ENCODE measurements at regions not wholly inside any gene's neighbourhood (a gene's known extent, or its start where the extent isn't known, plus 50 kb on each side); places are given as distances from the start of the nearest gene placed in this dataset.

GRCh38 chr4:181825564-181825963 is 417.6 kb upstream of the TENM3 start:
- Mint-ChIP-seq H3K9me3 (peaks cover 0 to 8% (median 1%) of the 10 kb centered on the region in 7 donors), H3K36me3 (no peaks in the 10 kb centered on the region), H3K27me3 (ENCODE audit: low read depth in 3 of 3) (no peaks in the 10 kb centered on the region), H3K4me3 (no peak overlapping the region), H3K27ac (no peak overlapping the region), H3K4me1 (no peaks in the 10 kb centered on the region)
- Histone ChIP-seq H2AFZ (ENCODE audit: insufficient read depth, low read depth, low read length, poor library complexity, severe bottlenecking) (no peak overlapping the region), H3K27me3 (ENCODE audit: control insufficient read depth in 2 of 2, insufficient read depth in 2 of 2, low read length in 2 of 2) (no peaks in the 10 kb centered on the region), H3K4me1 (ENCODE audit: control insufficient read depth in 1 of 2, insufficient read depth in 2 of 2, low read length in 2 of 2) (no peaks in the 10 kb centered on the region), H4K20me1 (ENCODE audit: insufficient read depth, low read length) (no peaks in the 10 kb centered on the region), H3K4me2 (replicated peaks; ENCODE audit: extremely low read depth, low read length, poor library complexity, severe bottlenecking) (no peak overlapping the region), H3K9me3 (replicated peaks in 1 of 2; ENCODE audit: control insufficient read depth in 1 of 2, insufficient read depth in 1 of 2, low read length in 2 of 2) (peaks cover 0 to 3% of the 10 kb centered on the region in 2 donors), H3K4me3 (replicated peaks in 1 of 3; ENCODE audit: low read depth in 2 of 3, low read length in 3 of 3) (no peak overlapping the region), H3K36me3 (replicated peaks in 1 of 2; ENCODE audit: control insufficient read depth in 1 of 2, insufficient read depth in 2 of 2, low read length in 2 of 2) (no peaks in the 10 kb centered on the region), H3K9ac (ENCODE audit: insufficient read depth, low read length, poor library complexity, severe bottlenecking) (no peak overlapping the region), H3K27ac (ENCODE audit: low read depth in 1 of 2, low read length in 2 of 2) (no peak overlapping the region), H3K79me2 (ENCODE audit: insufficient read depth, low read length) (no peaks in the 10 kb centered on the region)
- no peak for TF ChIP-seq CTCF (IDR thresholded peaks at IDR 0.05)
- intact Hi-C loops (cut with micrococcal nuclease), result no loop called here
- 100% methylated on average over 2 of the region's 2 CpGs for WGBS (ENCODE audit: insufficient coverage)
- DNase-seq, result no peak

- H3K4me2 ChIP-seq (replicated peaks; ENCODE audit: extremely low read depth, low read length, poor library complexity, severe bottlenecking), result no peak overlapping the region
- no peaks in the 10 kb centered on the region for H3K36me3 ChIP-seq (replicated peaks in 1 of 2; ENCODE audit: control insufficient read depth in 1 of 2, insufficient read depth in 2 of 2, low read length in 2 of 2)
- no peaks in the 10 kb centered on the region for H4K20me1 ChIP-seq (ENCODE audit: insufficient read depth, low read length)
- no peak overlapping the region for H2AFZ ChIP-seq (ENCODE audit: insufficient read depth, low read depth, low read length, poor library complexity, severe bottlenecking)
- no peaks in the 10 kb centered on the region for H3K4me1 Mint-ChIP-seq
- H3K4me1 ChIP-seq (ENCODE audit: control insufficient read depth in 1 of 2, insufficient read depth in 2 of 2, low read length in 2 of 2), result no peaks in the 10 kb centered on the region
- H3K79me2 ChIP-seq (ENCODE audit: insufficient read depth, low read length), result no peaks in the 10 kb centered on the region
- no peak overlapping the region for H3K4me3 Mint-ChIP-seq
- DNase-seq, result no peak
- intact Hi-C loops (cut with micrococcal nuclease), result no loop called here
- H3K9me3 Mint-ChIP-seq, result peaks cover 0 to 5% (median 1%) of the 10 kb centered on the region in 7 donors
- H3K27me3 Mint-ChIP-seq (ENCODE audit: low read depth in 3 of 3), result no peaks in the 10 kb centered on the region
- no peak overlapping the region for H3K27ac ChIP-seq (ENCODE audit: low read depth in 1 of 2, low read length in 2 of 2)
- H3K9ac ChIP-seq (ENCODE audit: insufficient read depth, low read length, poor library complexity, severe bottlenecking), result no peak overlapping the region
- WGBS (ENCODE audit: insufficient coverage), result 89% methylated on average over 6 of the region's 9 CpGs
- H3K9me3 ChIP-seq (replicated peaks in 1 of 2; ENCODE audit: control insufficient read depth in 1 of 2, insufficient read depth in 1 of 2, low read length in 2 of 2), result peaks cover 0 to 3% of the 10 kb centered on the region in 2 donors
- no peak overlapping the region for H3K4me3 ChIP-seq (replicated peaks in 1 of 3; ENCODE audit: low read depth in 2 of 3, low read length in 3 of 3)
- no peaks in the 10 kb centered on the region for H3K36me3 Mint-ChIP-seq
- H3K27ac Mint-ChIP-seq, result no peak overlapping the region
- TF ChIP-seq CTCF (IDR thresholded peaks at IDR 0.05), result no peak
- H3K27me3 ChIP-seq (ENCODE audit: control insufficient read depth in 2 of 2, insufficient read depth in 2 of 2, low read length in 2 of 2), result no peaks in the 10 kb centered on the region
Observed at GRCh38 chr4:181827246-181827645, 416.0 kb upstream of the TENM3 start.

Data from CD14-positive monocyte (primary cell).